ENCODE measurements at regions not wholly inside any gene's neighbourhood (a gene's known extent, or its start where the extent isn't known, plus 50 kb on each side); places are given as distances from the start of the nearest gene placed in this dataset.

DNA sequence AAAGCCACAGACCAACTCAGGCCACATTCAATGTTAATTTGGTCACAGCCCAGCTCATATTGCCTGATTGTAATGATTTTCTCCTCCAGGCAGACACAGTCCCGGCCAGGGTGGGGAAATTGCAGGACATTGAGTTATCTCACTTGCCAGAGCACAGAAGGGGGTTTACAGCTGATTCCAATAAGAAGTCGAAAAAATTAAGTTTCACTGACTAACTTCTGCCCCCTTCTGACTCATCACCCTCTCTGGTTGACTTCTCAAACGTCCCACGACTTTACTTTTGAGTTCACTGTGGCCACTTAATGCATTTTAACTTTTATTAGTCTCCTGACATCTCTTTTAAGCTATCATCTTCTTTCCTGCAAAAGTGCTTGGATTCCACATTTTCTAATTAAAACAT, 321.4 kb upstream of the WWC1 start:
- no peak for DNase-seq (ENCODE audit: low spot score)

DNA sequence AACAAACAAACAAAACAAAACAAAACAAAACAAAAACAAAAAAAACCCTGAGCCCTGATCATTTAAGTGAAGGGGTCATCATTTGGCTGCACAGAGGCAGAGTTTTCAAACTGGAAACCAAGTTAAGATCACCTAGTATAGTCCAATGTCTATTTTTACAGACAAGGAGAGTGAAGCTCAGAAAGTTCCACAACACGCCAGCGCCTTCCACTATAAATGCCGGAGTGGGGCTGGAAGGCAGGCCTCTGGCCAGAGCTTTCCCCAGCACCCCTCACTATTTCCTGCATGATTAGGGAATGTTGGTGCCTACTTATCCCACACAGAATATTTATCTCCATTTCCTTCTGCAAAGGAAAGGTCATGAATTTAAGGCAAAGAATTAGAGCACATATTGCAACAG, 319.7 kb upstream of the WWC1 start:
- no peak for DNase-seq (ENCODE audit: low spot score)

DNA sequence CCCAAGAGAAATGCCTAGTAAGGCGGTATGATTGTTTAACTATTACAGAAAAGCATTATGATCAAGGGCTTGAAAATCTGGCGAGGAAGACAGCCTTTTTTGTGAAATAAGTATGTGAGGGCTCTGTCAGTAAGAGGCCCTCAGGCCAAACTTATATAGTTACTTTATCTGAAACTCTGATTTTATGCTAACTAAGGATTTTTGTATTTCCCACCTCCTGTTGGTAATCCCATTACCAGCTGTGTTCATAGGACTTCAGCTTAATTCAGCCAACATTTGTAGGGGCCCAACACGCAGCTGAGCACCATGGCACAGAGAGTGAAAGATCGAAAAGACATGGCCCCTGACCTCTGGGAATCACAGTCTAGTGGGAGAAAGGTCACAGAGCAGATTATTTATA, 318.3 kb upstream of the WWC1 start:
- no peak for DNase-seq (ENCODE audit: low spot score)

DNA sequence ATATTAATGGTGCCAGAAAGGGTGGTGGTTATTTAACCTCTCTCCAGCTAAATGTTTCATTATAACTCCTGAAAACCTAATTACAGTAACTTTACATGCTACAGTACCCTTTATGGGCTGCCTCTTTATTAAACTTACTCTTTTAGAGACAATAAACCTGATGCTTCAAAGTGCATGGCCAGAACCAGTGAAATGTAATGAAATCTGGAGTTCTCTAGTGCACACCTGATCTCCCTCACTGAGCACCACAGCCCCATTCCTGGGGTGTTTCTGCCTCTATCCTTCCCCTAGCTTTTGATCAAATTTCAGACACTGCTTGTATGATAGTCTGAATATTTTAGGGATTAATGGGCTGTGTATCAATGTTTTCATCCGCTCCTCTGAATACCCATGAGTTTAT, 306.5 kb upstream of the WWC1 start:
- DNase-seq (ENCODE audit: low spot score) = no peak

DNA sequence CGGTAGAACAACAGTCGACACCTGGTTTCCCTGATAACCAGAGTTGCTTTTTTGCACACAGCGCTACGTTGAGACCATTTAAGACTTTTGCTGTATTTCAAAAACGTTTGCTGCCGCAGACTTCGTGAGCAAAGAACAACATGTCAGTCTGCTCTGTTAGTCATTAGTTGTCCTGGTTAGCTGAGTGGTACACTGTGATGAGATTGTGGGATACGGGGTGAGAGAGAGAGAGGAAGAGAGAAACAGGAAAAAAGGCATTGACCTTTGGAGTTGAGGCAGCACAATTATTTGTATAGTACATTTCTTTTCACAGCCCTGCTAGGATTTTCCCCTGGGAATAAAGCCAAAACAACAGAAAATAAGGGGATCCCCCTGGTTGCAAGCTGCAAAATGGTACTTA, 306.1 kb upstream of the WWC1 start:
- DNase-seq (ENCODE audit: low spot score) = no peak

DNA sequence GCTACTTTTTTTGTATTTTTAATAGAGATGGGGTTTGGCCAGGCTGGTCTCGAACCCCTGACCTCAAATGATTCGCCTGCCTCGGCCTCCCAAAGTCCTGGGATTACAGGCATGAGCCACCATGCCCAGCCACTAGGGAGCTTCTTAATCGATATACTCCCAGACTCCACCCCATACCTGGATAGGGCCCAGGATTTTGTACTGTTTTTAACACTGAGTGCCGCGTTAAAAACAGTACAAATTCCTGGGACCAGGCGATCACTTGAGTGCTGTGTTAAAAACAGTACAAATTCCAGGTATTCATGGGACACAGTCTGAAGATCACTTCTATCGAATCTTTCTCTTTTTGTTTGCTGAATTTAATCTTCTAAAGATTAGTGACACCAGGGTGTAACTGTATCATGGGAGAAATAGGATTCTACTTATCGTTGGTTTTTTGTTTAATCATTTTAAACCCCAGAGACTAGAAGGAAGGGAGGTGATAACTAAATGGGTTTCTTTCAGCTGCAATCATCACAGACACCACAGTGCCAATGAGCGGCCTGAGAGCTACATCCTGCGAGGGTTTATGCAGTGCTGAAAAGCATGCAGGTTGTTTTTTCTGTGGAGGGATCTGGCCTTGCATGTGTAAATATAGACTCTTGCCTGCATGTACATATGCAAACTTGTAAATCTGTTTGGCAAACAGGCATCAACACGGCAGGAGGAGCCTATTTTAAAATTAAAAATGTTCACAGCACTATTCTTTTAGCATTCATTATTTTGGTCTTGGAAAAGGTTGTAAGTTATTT, 303.8 kb upstream of the WWC1 start:
- DNase-seq (ENCODE audit: low spot score) = no peak

DNA sequence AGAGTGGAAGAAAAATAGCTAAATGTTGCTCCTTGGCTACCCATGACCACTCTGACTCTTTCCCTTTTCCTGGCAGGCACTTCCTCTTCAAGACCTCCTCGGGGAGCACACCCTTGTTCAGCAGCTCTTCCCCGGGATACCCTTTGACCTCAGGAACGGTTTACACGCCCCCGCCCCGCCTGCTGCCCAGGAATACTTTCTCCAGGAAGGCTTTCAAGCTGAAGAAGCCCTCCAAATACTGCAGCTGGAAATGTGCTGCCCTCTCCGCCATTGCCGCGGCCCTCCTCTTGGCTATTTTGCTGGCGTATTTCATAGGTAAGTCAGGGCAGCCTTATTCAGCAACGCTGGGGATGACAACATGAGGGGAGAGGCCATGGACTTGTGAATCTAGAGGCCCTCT, 298.6 kb upstream of the WWC1 start:
- DNase-seq (ENCODE audit: low spot score) = no peak

DNA sequence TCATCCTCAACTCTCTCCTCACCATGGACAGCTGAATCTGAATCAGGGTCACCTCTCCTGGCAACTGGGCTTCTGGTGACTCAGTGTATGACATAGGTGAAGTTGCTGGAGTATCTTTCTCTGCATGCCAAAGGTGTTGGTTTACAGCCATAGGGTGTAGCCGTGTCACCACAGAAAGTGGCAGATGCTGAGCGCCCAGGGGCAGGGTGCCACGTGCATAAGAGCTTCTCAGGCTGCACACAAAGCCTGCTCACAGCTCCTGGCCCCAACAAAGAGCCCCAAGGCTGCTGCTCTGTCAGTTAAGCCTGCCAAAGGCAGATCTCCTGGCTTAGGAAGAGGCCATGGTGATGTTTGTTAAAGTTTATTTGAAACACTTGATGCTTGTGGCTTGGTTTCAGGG, 297.7 kb upstream of the WWC1 start:
- DNase-seq (ENCODE audit: low spot score) = no peak

DNA sequence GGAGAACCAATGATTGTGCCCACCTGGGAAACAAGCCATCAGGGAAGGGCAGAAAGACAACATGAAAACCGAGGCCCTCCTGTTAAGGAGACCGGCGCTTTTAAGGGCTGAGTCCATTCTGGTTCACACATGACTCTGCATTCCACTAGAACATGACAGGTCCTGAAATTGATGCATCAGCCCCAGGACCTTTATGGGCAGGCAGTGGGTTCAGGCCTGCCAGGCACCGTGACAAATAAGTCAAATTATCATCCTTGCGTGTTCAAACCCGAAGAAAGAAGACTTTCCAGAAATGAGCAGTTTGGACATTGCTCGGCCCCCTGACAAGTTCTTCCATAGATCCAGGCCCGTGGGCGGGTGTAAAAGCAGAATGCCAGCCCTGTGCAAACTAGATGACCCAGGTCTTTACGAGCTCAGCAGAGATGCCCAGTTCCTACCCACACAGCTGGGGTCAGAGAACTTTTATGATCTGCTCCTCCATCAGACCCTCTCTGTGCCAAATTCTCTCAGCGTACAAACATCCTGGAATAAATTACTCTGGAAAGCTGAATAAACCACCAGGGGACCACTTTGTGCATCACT, 295.5 kb upstream of the WWC1 start:
- DNase-seq (ENCODE audit: low spot score) = no peak

DNA sequence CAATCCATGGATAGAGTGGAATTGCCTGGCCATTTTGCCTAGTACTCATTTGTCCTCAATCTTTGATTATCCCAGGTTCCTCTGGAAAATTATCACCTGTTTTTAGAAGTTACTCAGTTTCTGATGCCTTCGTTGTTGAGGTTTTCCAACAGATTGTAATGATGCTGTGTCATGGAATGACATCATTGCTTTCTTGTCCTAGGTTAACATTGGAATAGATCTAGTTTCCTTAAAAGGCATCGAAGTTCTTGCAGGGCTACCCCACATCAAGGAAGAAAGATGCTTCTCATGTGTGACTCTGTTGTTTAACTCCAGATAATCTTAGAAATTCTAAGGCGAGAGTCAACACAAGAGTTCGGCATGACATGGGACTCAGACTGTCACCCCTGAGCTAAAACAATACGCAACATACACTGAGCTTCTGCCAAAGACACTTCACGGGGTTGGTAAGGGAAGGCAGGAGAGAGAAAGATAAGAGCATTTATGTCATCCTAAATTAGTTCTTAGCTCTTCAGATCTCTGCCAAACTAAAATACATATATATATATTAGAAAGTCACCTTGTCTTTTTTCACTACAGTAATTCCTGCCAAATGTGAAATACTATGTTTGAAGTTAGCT, 293.2 kb upstream of the WWC1 start:
- DNase-seq (ENCODE audit: low spot score) = no peak

DNA sequence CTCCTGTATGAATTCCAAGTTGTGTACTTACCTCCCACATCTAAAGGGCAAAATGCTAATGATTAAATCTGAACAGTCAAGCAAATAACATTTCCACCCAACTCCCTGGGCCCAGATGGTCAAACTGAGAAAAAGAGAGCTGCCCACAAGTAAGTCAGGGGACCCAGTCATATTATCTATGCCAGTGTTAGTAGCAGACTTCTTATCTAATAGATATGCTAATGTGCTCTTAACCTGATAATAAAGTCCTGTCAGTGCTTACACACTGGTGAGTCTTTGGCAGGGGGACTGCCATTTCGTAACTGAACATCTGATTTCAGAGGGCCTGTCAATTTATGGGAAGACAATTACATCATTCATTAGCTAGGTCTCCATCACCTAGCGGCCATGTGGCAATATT, 292.3 kb upstream of the WWC1 start:
- no peak for DNase-seq (ENCODE audit: low spot score)

DNA sequence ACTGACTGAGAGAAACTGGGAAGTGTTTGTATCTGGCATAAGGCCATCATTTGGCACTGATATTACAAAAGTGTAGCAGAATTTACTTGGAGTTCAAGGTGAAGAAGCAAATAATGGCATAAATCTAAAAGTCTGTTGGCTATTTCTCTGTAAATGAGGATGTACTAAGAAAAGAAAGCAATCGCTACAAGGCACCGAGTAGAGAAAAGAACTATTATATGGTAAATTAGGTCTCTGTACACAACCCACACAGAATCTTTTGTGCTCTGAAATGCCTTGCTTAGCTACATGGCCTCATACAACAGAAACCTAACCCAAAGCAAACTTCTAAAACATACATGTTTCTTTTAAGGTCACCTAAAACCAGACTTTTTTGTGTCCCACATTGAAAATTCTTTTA, 290.1 kb upstream of the WWC1 start:
- DNase-seq (ENCODE audit: low spot score) = no peak

DNA sequence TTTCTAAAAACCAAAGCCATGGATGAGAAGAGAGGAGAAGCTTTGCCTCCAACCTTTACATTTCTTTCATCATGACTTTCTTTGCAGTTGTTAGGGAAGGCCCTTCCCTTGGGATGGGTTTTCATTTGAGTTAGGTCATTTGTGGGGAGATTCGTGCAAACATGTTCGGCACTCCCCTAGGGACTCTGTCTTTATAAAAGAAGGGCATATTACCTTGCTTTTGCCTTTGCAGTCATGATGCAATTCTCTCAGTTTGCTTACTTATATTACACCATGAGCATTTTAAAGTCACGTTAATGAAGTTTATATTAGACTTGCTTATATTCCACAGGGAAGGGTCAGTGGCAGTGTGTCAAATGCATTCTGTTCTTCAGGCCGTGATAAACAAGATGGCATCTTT, 289.3 kb upstream of the WWC1 start:
- DNase-seq (ENCODE audit: low spot score) = no peak

DNA sequence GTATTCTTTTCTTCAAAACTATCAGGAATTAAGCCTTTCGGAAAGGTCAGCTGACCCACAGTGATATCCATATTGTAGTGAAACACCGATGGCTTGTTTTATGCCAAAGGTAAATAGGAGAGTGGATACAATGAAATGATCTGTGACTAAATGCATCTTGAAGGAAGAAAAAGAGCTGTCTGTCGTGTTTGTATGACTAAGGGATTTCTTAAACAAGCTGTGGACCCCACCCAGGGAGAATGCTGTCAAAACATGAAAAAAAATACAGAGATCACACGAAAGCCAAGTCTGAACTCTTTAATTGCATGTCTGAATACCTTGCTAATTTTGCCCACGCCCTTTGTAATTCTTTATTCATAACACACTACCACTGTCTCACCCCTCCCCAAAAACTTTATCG, 286.4 kb upstream of the WWC1 start:
- no peak for DNase-seq (ENCODE audit: low spot score)

DNA sequence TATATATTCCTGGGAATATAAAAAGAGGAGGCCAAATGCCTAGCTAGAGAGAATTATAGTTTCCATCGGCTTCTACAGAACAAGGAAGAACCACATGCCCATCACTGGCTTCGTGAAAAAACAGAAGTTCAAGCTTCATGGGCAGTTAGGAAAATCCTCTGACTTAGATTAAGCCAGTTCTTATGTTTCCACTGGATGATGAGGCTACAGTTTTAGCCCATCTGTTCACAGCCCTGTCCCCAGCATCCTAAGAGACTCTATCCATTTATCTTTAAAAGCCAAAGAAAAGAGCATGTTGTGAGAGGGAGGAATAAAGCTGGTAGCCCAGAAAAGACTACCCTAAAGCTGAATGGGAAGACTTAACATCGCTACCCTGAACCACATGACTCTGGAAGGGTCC, 285.5 kb upstream of the WWC1 start:
- no peak for DNase-seq (ENCODE audit: low spot score)

DNA sequence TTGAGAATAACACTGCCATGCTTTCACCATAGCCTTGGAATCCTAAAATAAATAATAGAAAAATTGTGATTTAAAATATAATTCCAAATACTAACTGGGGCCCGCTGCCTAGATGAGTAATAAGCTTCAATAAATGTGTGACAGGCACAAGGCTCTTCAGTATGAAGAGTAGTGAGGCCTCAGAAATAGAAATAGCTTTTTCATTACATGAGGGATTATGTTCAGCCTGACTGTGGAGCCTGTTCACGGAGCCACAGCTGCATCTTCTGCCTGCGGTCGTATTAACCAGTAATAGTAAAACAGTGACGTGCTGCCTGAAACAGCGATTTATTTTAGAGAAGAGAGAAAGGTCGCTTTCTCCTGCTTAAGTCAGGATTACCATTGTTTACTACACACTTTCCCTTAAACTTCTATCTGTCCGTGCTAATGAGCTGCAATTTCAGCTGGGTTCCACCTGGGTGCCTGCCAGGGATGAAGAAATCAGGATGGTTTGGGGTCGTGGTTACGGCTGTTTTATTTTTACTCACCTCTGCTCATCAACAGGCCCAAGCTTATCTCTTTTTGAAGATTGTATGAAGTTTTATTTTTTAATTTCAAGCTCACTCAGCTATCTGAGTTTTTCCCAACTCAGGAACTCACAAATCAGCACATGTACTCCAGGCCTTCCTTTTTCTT, 284.9 kb upstream of the WWC1 start:
- no peak for DNase-seq (ENCODE audit: low spot score)

DNA sequence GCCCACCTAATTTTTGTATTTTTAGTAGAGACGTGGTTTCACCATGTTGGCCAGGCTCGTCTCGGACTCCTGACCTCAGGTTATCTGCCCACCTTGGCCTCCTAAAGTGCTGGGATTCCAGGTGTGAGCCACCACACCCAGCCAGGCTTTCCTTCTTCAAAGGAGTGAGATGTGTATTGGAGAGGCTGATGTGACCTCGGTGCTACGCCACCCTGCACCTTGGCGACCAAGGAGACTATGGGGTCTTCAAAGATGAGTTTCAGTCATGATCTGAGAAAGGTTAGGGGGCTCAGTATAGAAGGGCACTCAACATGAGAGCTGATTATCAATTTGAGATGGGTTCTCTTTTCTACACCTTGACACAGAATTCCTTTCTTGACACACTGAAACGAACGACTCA, 284.2 kb upstream of the WWC1 start:
- DNase-seq (ENCODE audit: low spot score) = no peak

DNA sequence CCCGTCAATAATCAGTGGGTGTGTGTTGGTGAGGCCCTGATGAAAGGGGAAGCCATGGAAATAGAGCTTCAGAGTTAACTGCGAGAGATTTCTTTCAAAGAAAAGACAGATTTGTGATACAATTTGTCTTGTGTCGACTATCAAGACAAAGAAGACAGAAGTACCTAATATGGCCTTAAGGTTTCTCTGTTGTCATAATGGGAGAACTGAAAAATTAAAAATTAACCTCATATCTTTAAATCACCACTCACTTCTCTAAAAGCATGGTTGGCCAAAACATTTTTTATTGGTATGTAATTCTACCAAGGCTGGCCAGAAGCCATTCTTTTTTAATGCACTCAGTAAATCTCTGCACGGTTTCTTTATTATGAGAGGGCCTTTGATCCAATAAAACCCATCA, 282.9 kb upstream of the WWC1 start:
- DNase-seq (ENCODE audit: low spot score) = no peak

DNA sequence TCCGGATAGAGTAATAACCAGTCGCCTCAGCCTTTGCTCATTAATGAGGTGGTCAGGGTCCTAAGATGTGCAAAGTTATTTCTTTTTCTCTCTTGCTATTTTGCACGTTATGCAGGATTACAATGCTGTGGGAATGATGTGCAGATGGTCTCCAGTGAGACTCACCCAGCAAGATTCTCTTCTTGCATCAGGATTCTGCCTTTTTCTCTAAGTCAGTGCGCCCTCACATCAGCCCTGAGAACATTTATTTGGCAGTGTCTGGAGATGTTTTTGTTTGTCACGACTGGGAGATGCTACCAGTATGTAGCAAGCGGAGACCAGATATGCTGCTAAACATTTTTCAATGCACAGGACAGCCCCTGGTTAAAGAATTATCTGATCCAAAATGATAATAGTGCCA, 280.3 kb upstream of the WWC1 start:
- DNase-seq (ENCODE audit: low spot score) = no peak

DNA sequence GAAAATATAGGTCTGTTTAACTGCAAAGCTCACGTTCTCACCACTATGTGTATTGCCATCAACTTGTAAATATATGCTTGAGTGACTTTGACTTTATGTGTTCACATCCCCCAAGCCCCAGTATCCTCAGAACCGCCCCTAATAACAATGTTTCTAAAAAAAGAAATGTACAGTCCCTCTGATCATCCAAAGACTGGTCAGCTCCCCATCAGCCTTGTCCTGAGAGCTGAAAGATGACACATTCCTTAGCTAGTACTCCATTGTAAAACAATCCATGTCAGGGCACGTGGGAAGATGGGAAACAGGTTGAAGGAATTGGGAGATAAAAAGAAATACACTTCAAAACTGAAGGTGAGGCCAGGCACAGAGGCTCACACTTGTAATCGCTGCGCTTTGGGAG, 279.4 kb upstream of the WWC1 start:
- no peak for DNase-seq (ENCODE audit: low spot score)

DNA sequence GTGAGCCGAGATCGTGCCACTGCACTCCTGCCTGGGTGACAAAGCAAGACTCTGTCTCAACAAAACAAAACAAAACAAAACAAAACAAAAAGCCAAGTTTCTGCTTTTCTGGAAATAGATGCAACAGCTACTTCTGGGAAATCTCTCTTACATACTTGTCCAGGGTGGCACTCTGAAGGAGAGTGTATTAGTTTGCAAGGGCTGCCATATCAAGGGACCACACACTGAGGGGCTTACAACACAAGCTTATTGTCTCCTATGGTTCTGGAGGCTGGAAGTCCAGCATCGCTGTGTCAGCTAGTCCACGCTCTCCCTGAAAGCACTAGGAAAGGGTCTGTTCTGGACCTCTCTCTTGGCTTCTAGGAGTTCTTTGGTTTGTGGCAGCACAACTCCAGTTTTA, 277.9 kb upstream of the WWC1 start:
- DNase-seq (ENCODE audit: low spot score) = no peak

DNA sequence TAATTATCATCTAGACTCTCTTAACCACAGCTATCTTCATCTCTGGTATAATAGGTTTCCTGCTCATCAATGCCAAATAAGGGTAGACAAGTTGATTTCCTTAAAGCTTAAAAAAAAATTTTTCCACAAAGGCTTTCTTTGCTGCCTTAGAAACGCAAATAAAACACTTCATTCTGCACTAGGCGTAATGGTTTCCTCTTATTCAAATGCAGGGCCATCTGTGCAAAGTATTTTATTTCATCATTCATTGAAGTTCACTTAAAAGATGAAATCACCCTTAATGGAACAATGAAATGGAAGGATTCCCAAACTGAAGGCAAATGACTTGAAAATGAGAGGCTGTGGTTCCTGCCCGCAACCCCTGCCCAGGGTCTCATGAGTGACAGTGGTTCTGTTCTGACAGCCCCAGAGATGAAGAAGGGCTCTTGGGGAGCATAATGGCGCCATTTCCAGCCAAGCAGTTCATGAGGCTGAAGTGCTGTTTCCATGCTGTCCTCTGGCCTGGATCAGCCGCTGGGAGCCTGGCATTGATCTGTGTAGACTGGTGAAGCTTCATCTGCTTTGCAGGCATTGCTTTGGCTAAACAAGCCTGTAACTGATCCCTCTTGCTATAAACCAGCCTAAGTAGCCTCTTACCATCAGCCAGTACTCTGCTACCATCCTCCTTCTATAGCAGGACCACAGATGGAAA, 276.9 kb upstream of the WWC1 start:
- DNase-seq (ENCODE audit: low spot score) = no peak

DNA sequence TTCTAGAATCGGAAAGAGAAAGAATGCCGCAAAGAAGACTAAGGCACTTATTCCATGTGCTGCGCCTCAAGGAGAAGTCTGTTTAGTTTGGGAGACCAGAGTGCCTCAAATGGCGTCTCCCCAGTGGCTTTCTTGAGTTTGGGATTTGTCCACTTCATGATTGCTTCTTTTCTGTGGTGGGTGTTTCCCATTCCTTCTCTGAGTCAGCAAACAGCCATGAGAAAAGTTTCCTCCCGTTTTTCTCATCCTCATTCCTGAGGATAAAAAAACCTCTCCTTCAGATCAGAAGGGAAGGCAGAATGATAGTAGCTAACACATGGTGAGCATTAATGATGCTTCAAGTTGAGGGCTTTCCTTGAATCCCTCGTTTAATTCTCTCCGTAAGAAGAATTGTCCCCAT, 275.9 kb upstream of the WWC1 start:
- no peak for DNase-seq (ENCODE audit: low spot score)

Measured in NAMALWA (cell line).